SK-N-MC (cell line): ENCODE measurements at regions not wholly inside any gene's neighbourhood (a gene's known extent, or its start where the extent isn't known, plus 50 kb on each side); places are given as distances from the start of the nearest gene placed in this dataset.

Experiments
- EZH2 ChIP-seq: fragments of 200-600 bp; sonication (generic); IDR thresholded peaks from one replicate; pipeline ENCODE4 v1.6.1; 2017; ENCODE audit warnings: antibody characterized with exemption
- FOXP2 ChIP-seq: optimal IDR thresholded peaks from 2 replicates; pipeline ENCODE3; 2011; ENCODE audit warnings: mild to moderate bottlenecking, moderate library complexity; ENCODE audit not compliant: insufficient read depth; ENCODE audit errors: extremely low read length, control extremely low read depth
- POLR2AphosphoS5 ChIP-seq: IDR thresholded peaks from 2 replicates; pipeline ENCODE4 v1.6.1; 2012; ENCODE audit warnings: mild to moderate bottlenecking, low read depth, low read length, borderline replicate concordance

DNA sequence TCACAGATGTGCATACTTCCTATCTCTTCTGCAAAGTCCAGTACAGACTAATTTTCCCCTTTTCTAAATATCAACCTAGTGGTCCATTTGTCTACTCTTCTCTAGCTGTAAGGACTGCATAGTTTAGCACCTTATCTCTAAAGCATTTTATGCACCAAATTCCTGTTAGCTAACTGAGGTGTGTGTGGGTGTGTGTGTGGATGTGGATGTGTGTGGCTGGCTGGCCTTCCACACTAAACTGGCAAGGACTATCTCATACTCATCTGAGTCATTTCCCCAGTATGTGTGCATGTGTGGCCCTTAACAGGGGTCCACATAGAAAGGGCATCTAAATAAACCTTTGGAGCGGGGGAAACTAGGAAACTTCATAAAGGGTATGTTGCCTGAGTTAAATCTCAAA, 139.6 kb downstream of the TTC32 start:
- TF ChIP-seq POLR2AphosphoS5 (no peak), EZH2 (no peak), FOXP2 (no peak)
